Stimulated activated CD4-positive, alpha-beta T cell treated with anti-CD3 and anti-CD28 coated beads, TNF-alpha, amount 100 ng/mL, for 24 hours (primary cell): ENCODE measurements at regions not wholly inside any gene's neighbourhood (a gene's known extent, or its start where the extent isn't known, plus 50 kb on each side); places are given as distances from the start of the nearest gene placed in this dataset.
"Not testable (repeated sequence)": the region's sequence is repeated elsewhere in the genome, so short reads cannot be mapped to it uniquely, and the experiment has no call there.

Source experiments
- DNase-seq, 3 experiments: peaks; one replicate each; pipeline ENCODE4 v3.0.0-alpha.2; 2020; ENCODE audit warnings: low read depth in 3 of 3

DNA sequence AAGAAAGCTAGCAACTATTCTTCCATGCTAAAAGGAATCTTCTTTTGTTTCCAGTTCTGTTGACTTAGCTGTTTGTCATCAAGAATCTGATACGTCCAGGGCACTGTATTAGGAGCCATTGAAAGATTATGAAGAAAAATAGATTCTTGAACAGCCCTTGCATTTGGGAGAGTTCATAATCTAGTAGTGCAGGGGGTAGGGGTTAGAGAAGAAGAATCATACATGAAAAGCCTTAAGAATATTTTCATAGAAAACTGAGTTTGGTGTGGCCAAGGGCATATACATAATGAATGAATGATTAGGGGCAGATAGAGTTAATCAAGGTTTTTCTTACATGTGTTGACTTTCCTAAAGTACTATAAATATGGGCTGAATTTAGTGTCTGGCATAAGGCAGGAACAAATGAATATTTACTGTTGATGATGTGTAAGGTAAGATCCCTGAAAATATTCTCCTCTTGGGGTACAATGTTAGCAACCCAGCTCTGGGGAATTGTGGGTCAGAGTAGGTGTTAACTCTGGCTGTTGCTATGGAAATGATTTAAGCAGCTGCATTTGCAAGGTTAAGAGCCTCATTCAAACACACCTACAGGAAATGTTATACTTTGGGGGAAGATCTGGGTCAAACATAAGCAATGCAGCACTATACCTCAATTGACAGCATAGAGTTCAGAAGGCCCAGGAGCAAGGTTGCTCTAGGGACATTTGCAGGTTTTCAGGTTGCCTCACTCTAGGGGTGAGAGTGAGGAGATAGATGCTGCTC is 667.3 kb upstream of the CITED2 start:
- DNase-seq: no peak

DNA sequence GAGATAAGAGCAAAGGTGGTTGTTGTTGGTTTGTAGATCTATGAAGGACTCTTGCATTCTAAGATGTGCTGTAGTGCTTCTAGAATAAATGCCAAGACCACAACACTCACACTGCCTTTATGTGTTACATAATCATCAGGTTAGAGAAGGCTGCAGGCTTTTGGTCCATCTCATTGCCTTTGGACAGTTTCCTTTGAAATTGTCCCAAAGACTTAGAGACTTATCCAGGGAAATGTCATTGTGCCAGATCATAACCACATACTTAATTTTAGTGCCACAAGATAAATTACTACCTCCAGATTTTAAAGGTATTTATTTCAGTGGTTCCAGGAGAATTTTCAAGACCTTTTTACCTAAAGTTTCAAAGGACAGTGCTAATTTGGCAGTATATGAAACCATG is 666.6 kb upstream of the CITED2 start:
- DNase-seq: no peak

GRCh38 chr6:140040396-140040795 is 665.9 kb upstream of the CITED2 start:
- no peak for DNase-seq

DNA sequence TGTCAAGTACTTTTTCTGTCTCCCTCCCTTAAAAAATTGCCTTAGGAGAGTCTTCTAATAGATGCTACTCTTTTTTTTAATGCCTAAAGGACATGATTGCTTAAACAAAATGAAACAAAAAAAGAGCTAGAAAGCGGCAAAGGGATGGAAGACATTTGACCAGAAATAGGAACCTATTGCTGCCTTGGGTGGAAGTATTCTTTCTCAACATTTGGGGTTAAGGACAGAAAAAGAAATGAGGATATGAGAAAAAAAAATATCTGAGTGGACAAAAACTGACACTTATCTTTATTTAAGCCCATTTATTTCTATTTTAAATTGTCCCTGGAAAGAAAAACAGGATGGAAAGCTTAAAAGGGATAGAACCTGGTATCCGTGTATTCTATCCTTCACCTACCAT is 664.9 kb upstream of the CITED2 start:
- no peak for DNase-seq

- no peak for DNase-seq
Measured at GRCh38 chr6:140036196-140036595, 661.7 kb upstream of the CITED2 start.

DNA sequence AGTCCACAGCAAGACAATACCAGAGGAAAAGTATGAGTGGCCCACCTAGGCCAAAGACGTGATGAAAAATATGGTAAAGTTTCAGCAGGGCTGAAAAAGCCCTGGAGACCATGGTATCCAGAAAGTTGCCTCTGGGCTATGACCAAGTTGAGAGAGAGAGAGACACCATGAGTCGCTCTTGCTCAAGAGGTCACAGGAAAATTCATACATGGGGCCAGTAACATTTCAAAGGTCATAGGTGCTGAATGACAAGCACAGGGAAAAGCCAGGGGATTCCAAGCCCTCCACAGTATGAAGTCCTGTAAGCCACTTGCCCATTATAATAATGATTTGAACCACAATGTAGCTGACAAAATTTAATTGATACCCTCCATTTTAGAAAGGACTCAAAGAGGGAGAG is 657.7 kb upstream of the CITED2 start:
- DNase-seq: no peak

DNA sequence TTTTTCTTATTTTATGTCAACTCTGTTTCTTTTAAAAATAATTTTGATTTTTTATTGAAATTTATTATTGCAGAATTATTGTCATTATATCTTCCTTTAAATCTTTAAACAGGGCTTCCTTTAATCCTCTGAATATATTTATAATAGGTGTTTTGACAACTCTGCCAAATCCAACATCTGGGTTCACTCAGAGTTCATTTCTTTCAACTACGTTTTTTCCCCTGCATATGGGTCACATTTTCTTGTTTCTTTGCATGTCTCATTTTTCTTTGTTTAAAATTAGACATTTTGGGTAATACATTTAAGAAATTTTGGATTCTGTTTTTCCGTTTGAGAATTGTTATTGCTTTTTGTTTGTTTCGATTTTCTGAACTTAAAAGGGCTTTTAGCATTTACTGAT is 655.1 kb upstream of the CITED2 start:
- DNase-seq: no peak

DNA sequence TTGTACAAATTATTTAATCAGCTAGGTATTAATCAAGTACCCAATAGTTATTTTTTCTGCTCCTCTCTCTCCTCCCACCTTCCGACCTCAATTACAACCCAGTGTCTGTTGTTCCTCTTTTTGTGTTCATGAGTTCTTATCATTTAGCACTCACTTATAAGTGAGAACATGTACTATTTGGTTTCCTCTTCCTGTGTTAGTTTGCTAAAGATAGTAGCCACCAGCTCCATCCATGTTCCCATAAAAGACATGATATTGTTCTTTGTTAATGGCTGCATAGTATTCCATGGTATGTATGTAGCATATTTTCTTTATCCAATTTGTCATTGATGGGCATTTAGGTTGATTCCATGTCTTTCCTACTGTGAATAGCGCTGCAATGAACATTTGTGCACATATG is 652.8 kb upstream of the CITED2 start:
- no peak for DNase-seq

DNA sequence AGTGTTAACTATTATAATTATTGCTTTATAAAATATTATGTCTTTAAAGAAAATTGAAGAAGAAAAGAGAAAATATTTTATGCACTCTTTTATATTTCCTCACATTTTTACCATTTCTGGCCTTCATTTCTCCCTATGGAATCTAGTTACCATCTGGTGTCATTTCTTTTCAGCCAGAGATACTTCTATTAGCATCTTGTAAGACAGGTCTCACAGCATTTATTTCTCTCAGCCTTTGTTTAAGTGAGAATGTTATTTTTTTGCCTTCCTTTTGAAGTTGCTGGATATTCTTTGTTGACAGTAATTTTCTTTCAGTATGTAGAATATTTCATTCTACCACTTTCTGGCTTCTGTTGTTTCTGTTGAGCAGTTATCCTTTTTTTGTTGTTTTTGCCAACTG is 652.1 kb upstream of the CITED2 start:
- DNase-seq: no peak

DNA sequence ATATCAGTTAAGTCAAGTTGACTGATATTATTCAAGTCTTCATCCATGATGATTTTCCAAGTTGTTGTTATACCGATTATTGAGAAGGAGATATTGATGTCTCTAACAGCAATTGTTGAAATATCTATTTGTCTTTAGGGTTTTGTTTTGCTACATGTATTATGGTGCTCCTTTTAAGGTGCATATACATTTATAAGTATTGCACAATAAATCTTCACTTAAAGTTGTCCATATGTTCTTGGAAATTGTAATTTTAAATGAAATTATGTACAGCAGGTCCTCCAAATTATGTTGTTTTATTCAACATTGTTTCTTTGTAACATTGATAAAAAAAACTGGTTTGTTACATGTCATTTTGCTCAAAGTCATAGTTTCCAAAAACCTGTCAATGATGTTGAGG is 650.7 kb upstream of the CITED2 start:
- DNase-seq: no peak

DNA sequence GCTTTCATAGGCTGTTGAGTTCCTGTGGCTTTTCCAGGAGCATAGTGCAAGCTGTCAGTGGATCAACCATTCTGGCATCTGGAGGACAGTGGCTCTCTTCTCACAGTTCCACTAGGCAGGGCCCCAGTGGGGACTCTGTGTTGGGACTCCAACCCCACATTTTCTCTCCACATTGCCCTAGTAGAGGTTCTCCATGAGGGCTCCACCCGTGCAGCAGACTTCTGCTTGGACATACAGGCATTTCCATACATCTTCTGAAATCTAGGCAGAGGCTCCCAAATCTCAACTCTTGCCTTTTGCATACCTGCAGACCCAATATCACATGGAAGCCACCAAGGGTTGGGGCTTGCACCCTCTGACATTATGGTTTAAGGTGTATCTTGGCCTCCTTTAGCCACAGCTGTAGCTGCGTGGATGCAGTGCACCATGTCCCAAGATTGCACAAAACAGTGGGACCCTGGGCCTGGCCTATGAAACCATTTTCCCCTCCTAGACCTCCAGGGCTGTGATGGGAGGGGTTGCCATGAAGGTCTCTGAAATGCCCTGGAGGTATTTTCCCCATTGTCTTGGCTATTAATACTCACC is 645.9 kb upstream of the CITED2 start:
- no peak for DNase-seq

DNA sequence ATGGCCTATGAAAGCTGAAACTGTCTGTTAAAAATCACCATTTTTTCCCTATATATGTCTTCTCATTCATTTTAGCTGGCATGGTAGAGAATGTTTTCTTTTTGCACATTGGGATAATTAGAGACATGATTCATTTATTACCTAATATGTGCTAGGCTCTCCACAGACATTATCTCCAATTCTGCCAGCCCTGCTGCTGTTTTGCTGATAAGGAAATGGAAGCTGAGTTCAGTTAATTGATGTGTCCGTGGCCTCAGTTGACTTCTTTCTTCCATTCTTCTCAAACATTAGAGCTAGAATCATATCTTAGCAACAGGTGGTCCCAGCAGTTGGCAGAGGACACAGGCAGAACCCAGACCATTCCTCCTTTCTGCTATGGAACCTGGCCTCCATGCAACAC is 644.1 kb upstream of the CITED2 start:
- no peak for DNase-seq

DNA sequence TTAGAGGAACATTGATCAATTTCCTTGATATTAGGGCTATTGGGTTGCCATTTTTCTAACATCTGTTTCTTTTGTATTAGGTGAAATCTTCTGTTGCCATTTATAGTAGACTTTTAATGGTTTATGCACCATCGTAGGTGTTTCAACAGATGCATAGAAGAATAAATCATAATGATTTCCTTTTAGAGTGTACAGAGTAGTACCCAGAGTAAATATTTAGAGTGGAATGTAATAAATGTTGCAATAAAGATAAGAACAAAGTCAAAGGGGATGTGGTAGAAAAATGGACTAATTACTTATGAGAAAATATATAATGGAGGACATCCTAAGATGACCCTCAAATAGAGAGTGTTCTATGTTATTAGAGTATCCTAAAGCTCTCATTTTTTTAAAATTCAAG is 643.0 kb upstream of the CITED2 start:
- no peak for DNase-seq

- DNase-seq: no peak
Measured at GRCh38 chr6:140012150-140012549, 637.7 kb upstream of the CITED2 start.

DNA sequence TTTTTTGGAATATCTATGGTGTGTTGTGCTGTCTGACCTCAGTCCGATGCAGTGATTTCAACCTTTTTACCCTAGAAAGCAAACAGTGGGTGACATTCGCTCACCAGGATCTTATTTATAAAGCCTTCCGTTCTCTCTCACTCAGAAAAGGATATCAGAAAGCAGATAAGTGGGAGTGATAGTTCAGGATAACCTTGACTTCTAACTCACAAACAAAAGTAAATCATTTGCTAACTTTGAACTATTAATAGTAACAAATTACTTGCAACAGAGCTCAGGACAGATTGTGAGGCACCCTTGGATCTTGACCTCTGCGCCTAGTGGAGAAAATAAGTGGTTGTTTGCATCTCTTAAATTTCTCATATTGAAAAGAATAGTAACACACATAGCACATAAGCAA is 637.1 kb upstream of the CITED2 start:
- no peak for DNase-seq

DNA sequence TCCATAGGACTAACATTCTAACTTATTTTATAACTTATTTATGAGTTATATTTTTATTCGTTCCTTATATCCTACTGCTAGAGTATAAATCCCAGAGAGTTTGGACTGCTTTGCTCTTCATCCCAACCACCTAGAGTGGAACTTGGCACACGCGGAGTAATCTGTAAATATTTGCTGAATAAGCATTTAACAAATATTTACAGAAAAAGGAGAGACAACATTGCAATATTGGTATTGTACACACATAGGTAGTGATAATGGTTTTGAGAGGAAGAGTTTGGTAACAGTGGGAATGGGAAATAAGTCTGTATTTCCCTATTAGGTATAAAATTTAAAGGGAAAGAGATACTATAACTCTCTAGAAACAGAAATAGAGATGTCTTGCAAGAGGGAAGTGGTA is 634.8 kb upstream of the CITED2 start:
- DNase-seq: no peak

- DNase-seq: no peak
Measured at GRCh38 chr6:140007525-140007924, 633.1 kb upstream of the CITED2 start.

DNA sequence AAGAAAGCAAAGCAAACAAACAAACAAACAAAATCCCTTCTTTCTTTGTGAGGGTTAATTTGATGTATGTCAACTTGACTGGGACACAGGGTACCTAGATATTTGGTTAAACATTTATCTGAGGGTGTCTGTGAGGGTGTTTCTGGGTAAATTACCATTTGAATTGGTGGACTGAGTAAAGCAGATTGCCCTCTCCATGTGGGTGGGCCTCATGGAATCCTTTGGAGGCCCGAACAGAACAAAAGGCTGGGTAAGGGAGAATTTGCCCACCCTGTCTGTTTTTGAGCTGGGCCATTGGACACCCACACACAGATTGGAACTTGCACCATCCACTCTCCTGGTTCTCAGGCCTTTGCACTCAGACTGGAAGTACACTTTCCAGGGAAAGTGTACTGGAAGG is 628.8 kb upstream of the CITED2 start:
- DNase-seq: no peak

- DNase-seq: no peak
Measured at GRCh38 chr6:140002396-140003022, 628.1 kb upstream of the CITED2 start.

DNA sequence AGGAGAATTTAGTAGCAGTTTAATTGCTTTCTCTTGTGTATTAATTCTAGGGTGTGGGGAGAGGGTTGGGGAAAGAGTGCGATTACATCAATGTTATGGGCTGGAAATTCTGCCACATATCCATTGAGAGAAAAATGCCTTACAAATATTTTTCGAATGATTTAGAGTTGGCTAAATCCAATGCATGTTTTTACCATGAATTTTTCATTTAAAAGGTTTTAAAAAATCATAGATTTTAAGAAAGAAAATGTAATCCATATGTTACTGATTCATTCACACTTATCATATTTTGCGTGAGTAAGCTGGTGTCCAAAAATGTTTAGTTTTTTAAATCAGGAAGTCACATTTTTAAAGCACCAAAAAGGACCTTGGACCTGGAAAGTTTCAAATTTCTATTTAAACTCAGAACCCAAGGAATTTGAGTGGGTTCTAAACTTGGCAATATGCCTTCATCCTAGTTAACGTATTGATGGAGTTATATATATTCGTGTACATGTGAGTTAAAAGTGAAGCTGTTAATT is 627.4 kb upstream of the CITED2 start:
- no peak for DNase-seq

GRCh38 chr6:140001005-140001404 is 626.6 kb upstream of the CITED2 start:
- no peak for DNase-seq

DNA sequence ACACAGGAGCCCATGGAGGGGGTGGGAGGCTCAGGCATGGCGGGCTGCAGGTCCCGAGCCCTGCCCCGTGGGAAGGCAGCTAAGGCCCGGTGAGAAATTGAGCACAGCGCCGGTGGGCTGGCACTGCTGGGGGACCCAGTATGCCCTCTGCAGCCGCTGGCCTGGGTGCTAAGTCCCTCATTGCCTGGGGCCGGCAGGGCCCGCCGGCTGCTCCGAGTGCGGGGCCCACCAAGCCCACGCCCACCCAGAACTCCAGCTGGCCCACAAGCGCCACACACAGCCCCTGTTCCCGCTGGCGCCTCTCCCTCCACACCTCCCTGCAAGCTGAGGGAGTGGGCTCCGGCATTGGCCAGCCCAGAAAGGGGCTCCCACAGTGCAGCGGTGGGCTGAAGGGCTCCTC is 625.2 kb upstream of the CITED2 start:
- not testable (repeated sequence) for DNase-seq

GRCh38 chr6:139998478-139998877 is 624.0 kb upstream of the CITED2 start:
- not testable (repeated sequence) for DNase-seq
